Stomach (tissue), 8 donors: ENCODE measurements at regions not wholly inside any gene's neighbourhood (a gene's known extent, or its start where the extent isn't known, plus 50 kb on each side); places are given as distances from the start of the nearest gene placed in this dataset.

Source experiments
- DNase-seq, 2 donors: peaks; one replicate each; pipeline versions ENCODE4 v3.0.0 to v3.0.0-alpha.2; 2013 to 2019
- H3K27ac ChIP-seq, 5 donors: fragments of 200-600 bp in 4 of 5; sonication (generic) in 4 of 5; one replicate each; pipeline ENCODE4 v1.5.1; 2013 to 2019; ENCODE audit warnings: mild to moderate bottlenecking in 1 of 5, moderate library complexity in 1 of 5
- H3K27me3 ChIP-seq, 3 donors: fragments of 200-600 bp; sonication (generic); one replicate each; pipeline ENCODE4 v1.5.1; 2017 to 2019; ENCODE audit warnings: mixed run types in 1 of 3
- H3K36me3 ChIP-seq, 4 donors: fragments of 200-600 bp; sonication (generic); 1 replicate in 3 of 4; 2 replicates in 1 of 4; pipeline ENCODE4 v1.5.1; 2016 to 2019
- H3K4me1 ChIP-seq, 4 donors: fragments of 200-600 bp; sonication (generic); one replicate each; pipeline ENCODE4 v1.5.1; 2016 to 2019
- H3K4me3 ChIP-seq, 4 donors: fragments of 200-600 bp; sonication (generic) in 3 of 4; one replicate each; pipeline ENCODE4 v1.5.1; 2016 to 2019; ENCODE audit warnings: mild to moderate bottlenecking in 1 of 4
- H3K9me3 ChIP-seq, 4 donors: fragments of 200-600 bp; sonication (generic); one replicate each; pipeline ENCODE4 v1.5.1; 2016 to 2019
- EP300 ChIP-seq: sonication (generic); formaldehyde crosslinking; IDR thresholded peaks from one replicate; pipeline ENCODE4 v1.6.1; 2017; ENCODE audit warnings: antibody characterized with exemption
- POLR2A ChIP-seq, 4 donors: fragments of 450-650 bp; IDR thresholded peaks; one replicate each; pipeline ENCODE4 v1.6.1; 2016; ENCODE audit warnings: antibody characterized with exemption in 4 of 4, control low read depth in 2 of 4, mild to moderate bottlenecking in 1 of 4, moderate library complexity in 1 of 4
- POLR2AphosphoS5 ChIP-seq, 3 donors: sonication (generic); formaldehyde crosslinking; IDR thresholded peaks; one replicate each; pipeline ENCODE4 v1.6.1; 2016; ENCODE audit warnings: antibody characterized with exemption in 3 of 3
- WGBS, 5 donors: extraction: QIAGEN DNeasy Blood & Tissue Kit in 3 of 5; methylation state at CpG; one replicate each; pipeline versions ENCODE4 v1.1.5 to v1.1.7; 2013 to 2018; 5-methylcytosine and 5-hydroxymethylcytosine counted together
- intact Hi-C: fragments of 100-400 bp; cut with DNase I; formaldehyde crosslinking; loops from one replicate; pipeline ENCODE4 v1.15.1; 2023; ENCODE audit warnings: low total_unique reads
- TF ChIP-seq, protein P1 (sequence below), 7 experiments: fragments of 450-650 bp in 4 of 7; fragments of 200-600 bp in 3 of 7; sonication (generic) in 3 of 7; IDR thresholded peaks; one replicate each; pipeline ENCODE4 v1.5.1; 2016 to 2019; ENCODE audit warnings: antibody characterized with exemption in 7 of 7, control low read depth in 2 of 7, mild to moderate bottlenecking in 1 of 7
- donor health status: healthy with polysubstance abuse.
- donor health status: Bipolar disorder and iron deficiency.
- donor health status: healthy.

DNA sequence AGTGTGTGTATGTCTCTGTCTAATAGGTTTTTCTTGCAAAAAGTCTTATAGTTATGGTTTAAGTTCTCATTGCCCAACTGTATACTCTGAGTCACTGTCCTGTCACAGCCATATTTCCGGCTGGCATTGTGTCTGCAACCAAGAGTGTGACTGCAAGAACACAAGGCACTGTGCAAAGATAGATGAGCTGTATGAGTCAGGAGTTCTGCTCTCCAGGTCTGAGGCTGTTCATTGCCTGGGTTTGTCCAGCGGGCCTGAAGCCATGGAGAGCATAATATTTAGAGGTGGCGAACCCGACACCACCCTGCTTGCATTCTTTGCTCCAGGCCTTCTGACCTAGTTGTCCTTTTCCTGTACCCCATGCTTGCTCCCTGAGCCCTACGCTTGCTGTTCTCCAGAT is 50.9 kb upstream of the CNIH3 start:
- no peaks in the 10 kb centered on the region for H3K4me1 ChIP-seq
- DNase-seq = no peak
- no peaks in the 10 kb centered on the region for H3K9me3 ChIP-seq
- 70 to 87% (median 79%) methylated on average over 5 of the region's 5 CpGs for WGBS, 5 donors
- H3K4me3 ChIP-seq = no peak overlapping the region
- no peaks in the 10 kb centered on the region for H3K27me3 ChIP-seq
- no peaks in the 10 kb centered on the region for H3K36me3 ChIP-seq
- intact Hi-C loops = no loop called here
- TF ChIP-seq EP300 (no peak), POLR2A (IDR thresholded peaks at IDR 0.05) (no peak), POLR2AphosphoS5 (IDR thresholded peaks at IDR 0.05) (no peak)
- TF ChIP-seq, protein P1, sequence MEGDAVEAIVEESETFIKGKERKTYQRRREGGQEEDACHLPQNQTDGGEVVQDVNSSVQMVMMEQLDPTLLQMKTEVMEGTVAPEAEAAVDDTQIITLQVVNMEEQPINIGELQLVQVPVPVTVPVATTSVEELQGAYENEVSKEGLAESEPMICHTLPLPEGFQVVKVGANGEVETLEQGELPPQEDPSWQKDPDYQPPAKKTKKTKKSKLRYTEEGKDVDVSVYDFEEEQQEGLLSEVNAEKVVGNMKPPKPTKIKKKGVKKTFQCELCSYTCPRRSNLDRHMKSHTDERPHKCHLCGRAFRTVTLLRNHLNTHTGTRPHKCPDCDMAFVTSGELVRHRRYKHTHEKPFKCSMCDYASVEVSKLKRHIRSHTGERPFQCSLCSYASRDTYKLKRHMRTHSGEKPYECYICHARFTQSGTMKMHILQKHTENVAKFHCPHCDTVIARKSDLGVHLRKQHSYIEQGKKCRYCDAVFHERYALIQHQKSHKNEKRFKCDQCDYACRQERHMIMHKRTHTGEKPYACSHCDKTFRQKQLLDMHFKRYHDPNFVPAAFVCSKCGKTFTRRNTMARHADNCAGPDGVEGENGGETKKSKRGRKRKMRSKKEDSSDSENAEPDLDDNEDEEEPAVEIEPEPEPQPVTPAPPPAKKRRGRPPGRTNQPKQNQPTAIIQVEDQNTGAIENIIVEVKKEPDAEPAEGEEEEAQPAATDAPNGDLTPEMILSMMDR (IDR thresholded peaks at IDR 0.05) = no peak
- H3K27ac ChIP-seq = no peak overlapping the region

DNA sequence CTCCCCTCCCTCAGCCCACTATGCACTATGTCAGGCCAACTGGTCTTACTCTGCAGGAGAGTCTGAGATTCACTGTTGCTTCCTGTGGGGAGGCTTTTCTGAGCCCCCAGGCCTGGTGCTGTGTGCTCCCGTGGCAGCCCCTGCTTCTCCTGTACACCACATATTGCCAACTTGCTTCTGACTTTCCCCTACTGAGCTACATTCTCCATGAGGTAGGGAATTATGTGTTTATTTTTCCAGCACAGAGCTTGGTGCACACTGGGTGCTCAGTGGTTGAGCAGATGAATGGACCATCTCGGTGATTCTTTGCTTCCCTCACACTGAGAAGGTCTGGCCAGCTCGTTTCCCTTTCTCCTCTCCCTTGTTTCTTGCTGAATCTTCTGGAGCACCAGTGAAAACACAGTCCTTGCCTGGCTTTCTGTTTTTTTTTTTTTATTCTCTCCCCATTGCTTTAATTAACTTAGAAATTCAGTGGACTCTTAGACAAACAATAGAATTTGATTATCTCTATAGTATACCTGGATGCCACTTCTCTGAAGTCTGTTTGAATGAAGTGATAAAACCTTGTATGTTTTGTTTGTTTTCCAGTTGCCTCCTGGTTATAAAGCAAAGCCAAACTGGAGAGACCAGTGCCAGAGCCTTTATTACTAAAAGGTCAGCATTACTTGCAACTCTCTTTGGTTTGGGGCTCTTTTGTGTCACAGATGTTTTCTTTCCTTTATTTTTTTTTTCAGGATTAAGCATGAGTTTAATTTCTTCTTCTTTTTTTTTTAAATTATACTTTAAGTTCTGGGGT is 50.3 kb upstream of the CNIH3 start:
- WGBS, 5 donors = 46 to 71% (median 59%) methylated on average over 3 of the region's 3 CpGs
- TF ChIP-seq POLR2A (IDR thresholded peaks at IDR 0.05) (no peak), EP300 (no peak), POLR2AphosphoS5 (IDR thresholded peaks at IDR 0.05) (no peak)
- TF ChIP-seq, protein P1 (IDR thresholded peaks at IDR 0.05) = no peak
- no peaks in the 10 kb centered on the region for H3K9me3 ChIP-seq
- H3K36me3 ChIP-seq = no peaks in the 10 kb centered on the region
- intact Hi-C loops = no loop called here
- no peak overlapping the region for H3K27ac ChIP-seq
- no peak for DNase-seq
- H3K4me1 ChIP-seq = no peaks in the 10 kb centered on the region
- no peaks in the 10 kb centered on the region for H3K27me3 ChIP-seq
- H3K4me3 ChIP-seq = no peak overlapping the region
